T-helper 1 cell (primary cell): ENCODE measurements at regions not wholly inside any gene's neighbourhood (a gene's known extent, or its start where the extent isn't known, plus 50 kb on each side); places are given as distances from the start of the nearest gene placed in this dataset.
"Not testable (repeated sequence)": the region's sequence is repeated elsewhere in the genome, so short reads cannot be mapped to it uniquely, and the experiment has no call there.

Experiments
- DNase-seq, 5 donors: peaks; one replicate each; pipeline ENCODE4 v3.0.0-alpha.2; 2012 to 2020

DNA sequence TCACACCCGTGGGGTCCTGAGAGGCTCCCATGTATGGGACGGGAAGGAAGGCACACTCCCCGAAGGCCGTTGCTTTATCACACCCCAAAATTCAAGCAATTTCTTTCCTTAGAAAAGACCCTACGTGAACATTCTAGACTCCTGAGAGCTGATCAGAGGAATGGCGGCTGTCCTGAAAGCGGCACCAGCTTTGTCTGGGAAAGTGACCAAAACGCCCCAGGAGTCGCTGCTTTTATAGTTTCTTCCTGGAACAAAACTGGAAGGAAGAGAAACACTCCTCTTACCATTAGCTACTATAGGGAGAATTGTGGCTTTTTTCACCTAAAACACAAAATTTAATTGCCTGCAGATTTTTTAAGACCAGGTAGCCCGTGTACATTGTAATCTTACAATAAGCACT, 261.8 kb upstream of the RNF32 start:
- DNase-seq, result no peak

GRCh38 chr7:156376317-156376716, 264.3 kb upstream of the RNF32 start:
- DNase-seq, result no peak

- DNase-seq, result no peak
Measured at GRCh38 chr7:156374335-156374734, 266.2 kb upstream of the RNF32 start.

- DNase-seq, result not testable (repeated sequence)
Measured at GRCh38 chr7:156369929-156370328, 270.6 kb upstream of the RNF32 start.

GRCh38 chr7:156368053-156368843, 272.3 kb upstream of the RNF32 start:
- DNase-seq, result no peak

- DNase-seq, result no peak
Measured at GRCh38 chr7:156363751-156364150, 276.8 kb upstream of the RNF32 start.

- DNase-seq, result no peak
Measured at GRCh38 chr7:156360835-156361234, 279.7 kb upstream of the RNF32 start.

DNA sequence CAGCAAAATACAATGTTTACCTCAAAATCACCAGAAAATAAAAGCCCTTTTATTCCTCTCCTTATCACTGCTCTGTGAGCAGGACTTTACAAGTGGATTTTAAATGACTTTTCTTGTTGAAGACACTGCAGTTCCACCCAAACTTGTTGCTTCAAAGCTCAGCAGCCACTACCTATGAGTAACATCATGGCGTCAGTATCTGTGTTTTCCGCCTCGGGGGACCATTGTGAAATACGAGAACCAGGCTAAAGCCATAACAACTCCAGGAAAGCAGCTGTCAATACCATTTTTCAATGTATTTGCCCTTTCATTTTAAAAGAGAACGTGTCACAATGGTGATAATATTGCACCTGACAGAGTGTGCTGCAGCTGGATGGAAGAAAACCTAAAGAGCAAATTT, 284.0 kb upstream of the RNF32 start:
- no peak for DNase-seq

- DNase-seq, result no peak
Measured at GRCh38 chr7:156353352-156353751, 287.2 kb upstream of the RNF32 start.

GRCh38 chr7:156347703-156348248, 292.8 kb upstream of the RNF32 start:
- not testable (repeated sequence) for DNase-seq

GRCh38 chr7:156347132-156347531, 293.4 kb upstream of the RNF32 start:
- DNase-seq, result no peak

- no peak for DNase-seq
Measured at GRCh38 chr7:156344595-156344994, 296.0 kb upstream of the RNF32 start.

GRCh38 chr7:156334636-156335035, 305.9 kb upstream of the RNF32 start:
- no peak for DNase-seq

DNA sequence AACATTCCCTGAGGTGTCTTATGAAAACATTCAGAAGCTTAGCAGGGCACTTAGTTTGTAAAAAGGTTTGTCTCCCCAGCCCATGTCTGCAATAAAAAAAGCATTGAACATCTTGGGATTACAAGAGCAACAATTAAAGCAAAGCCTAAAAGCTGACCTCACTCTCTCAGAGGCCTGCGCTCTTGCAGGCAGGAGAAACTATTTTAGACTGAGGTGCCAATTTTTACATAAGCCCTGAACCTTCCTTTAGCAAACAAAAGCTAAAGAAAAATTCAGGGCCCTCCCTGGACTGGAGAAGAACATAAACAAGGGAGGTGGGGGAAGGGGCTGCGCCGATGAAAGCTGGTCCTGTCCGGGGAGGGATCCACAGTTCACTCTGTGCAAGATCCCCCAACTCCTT, 312.7 kb upstream of the RNF32 start:
- DNase-seq, result no peak

GRCh38 chr7:156327474-156327873, 313.1 kb upstream of the RNF32 start:
- DNase-seq, result no peak

DNA sequence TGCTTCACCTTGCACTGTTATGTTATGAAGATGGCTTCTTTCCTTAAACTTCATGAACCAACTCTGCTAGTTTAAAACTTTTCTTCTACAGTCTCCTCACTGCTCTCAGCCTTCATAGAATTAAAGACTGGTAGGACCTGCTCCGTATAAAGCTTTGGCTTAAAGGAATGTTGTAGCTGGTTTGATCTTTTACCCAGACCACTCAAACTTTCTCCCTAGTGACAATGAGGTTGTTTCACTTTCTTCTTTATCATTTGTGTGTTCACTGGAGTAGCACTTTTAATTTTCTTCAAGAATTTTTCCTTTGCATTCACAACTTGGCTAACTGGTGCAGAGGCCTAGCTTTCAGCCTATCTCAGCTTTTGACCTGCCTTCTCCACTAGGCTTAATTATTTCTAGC, 316.4 kb upstream of the RNF32 start:
- DNase-seq, result no peak

GRCh38 chr7:156321430-156321829, 319.1 kb upstream of the RNF32 start:
- DNase-seq, result not testable (repeated sequence)

GRCh38 chr7:156318926-156319325, 321.6 kb upstream of the RNF32 start:
- DNase-seq, result no peak

DNA sequence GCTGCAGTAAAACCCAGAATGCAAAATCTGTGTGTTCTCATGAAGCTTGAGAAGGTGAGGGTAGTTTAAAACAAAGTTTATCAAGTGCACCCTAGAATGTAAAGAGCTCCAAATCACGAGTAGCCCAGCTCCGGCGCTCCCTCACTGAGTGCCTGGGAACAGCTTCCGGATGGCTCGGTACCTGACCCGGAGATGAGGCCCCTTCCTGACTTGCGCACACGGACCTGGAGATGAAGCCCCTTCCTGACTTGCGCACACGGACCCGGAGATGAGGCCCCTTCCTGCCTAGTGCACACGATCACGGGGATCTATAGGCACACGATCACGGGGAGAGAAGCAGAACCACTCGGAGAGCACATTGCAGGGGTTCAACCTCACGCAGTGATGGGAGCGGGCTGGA, 322.1 kb upstream of the RNF32 start:
- DNase-seq, result no peak

DNA sequence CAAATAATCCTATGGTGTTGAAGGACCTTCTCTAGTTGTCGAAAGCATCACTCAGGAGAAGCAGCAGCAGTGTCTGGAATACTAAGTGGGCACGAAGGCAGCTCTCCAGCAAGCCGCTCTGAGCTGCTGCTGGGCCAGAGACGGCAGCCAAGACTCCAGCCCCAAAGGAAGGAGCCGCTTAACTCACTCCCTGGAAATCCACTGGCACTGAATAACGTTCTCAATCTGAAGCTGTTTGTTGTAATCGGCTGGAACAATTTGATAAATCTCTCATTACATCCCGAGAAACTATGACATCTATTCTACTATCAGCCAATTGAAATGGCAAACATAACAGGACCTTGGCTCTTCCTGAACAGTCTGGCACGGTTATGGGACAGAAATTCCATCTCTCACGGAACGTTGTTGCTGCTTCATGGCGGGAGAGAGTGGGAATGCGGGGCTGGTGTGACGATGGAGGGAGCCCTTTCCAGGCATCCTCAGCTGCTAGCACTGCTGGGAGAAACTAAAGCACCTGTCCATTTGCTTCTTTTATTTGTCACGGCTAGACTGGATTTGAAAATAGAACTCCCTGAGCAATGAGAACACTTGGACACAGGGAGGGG, 331.5 kb upstream of the RNF32 start:
- DNase-seq, result no peak

- DNase-seq, result no peak
Measured at GRCh38 chr7:156307193-156307592, 333.4 kb upstream of the RNF32 start.

DNA sequence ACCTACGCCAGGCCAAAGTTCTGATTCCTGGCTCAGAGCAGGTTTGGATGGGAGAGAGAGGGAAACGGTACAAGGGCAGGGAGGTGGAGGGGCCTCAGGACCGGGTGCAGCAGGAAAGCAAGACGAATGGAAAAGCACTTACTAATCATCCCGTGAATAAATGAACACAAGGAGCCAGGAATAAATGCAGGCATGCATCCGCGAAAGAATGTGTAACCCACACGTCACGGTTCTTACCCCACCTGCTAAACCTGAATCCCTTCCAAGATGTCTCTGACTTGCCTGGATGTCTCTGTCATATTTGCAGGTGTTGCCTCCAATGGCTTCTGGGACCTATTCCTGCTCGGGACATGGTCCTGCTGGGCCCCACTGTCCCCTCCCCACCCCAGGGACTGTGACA, 335.2 kb upstream of the RNF32 start:
- no peak for DNase-seq

DNA sequence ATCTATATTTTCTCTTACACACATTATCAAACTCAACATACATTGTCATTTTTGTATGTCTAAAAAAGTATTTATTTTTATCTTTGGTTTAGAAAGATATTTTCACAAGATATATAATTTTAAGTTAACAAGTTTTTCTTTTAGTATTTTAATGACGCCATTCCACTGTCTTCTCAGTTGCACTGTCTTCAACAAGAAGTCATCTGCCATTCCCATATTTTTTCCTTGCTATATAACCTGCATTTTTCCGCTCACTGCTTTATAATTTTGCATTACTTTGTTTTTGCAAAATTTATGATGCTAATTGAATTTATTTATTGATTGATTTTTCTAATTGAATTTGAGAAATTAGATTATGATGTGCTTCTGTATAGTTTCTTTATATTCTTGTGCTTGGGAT, 357.8 kb upstream of the RNF32 start:
- DNase-seq, result no peak

- DNase-seq, result no peak
Measured at GRCh38 chr7:156279635-156280034, 360.9 kb upstream of the RNF32 start.
